ENCODE measurements at regions not wholly inside any gene's neighbourhood (a gene's known extent, or its start where the extent isn't known, plus 50 kb on each side); places are given as distances from the start of the nearest gene placed in this dataset.

GRCh38 chr2:63751901-63752300 is 89.8 kb upstream of the UGP2 start:
- no peak for TF ChIP-seq POLR2A (IDR thresholded peaks at IDR 0.05)
- TF ChIP-seq, protein P1, sequence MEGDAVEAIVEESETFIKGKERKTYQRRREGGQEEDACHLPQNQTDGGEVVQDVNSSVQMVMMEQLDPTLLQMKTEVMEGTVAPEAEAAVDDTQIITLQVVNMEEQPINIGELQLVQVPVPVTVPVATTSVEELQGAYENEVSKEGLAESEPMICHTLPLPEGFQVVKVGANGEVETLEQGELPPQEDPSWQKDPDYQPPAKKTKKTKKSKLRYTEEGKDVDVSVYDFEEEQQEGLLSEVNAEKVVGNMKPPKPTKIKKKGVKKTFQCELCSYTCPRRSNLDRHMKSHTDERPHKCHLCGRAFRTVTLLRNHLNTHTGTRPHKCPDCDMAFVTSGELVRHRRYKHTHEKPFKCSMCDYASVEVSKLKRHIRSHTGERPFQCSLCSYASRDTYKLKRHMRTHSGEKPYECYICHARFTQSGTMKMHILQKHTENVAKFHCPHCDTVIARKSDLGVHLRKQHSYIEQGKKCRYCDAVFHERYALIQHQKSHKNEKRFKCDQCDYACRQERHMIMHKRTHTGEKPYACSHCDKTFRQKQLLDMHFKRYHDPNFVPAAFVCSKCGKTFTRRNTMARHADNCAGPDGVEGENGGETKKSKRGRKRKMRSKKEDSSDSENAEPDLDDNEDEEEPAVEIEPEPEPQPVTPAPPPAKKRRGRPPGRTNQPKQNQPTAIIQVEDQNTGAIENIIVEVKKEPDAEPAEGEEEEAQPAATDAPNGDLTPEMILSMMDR (IDR thresholded peaks at IDR 0.05), result no peak

All from uterus (tissue), 2 donors.